ENCODE measurements at regions not wholly inside any gene's neighbourhood (a gene's known extent, or its start where the extent isn't known, plus 50 kb on each side); places are given as distances from the start of the nearest gene placed in this dataset.

DNA sequence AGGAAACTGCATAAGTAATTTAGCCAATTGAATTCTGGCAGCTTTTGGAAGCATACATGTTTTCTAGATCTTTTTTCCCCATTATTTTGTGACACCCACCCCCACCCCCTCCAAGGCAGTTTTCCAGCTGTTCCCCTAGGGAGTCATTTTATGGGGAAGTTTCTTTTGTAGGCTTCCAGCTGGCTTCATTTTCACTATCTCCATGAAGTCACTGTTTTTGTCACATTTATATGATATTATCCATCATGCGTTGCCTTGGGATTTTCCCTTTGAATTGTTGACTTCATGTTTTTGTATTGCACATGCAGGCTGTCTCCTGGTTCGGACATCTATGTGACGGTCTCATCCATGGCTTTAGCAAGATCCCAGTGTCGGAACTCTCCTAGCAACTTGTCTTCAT is 233.6 kb upstream of the RGS6 start:
- no peak for DNase-seq
- no peak overlapping the region for H3K27ac Mint-ChIP-seq
- H3K9me3 Mint-ChIP-seq, result no peaks in the 10 kb centered on the region
- no peaks in the 10 kb centered on the region for H3K27me3 Mint-ChIP-seq
- peaks cover 77% of the 10 kb centered on the region for H3K36me3 Mint-ChIP-seq (ENCODE audit: low read depth)
- H3K4me1 Mint-ChIP-seq (ENCODE audit: low read depth), result peaks cover 5% of the 10 kb centered on the region
- no peak overlapping the region for H3K4me3 Mint-ChIP-seq

DNA sequence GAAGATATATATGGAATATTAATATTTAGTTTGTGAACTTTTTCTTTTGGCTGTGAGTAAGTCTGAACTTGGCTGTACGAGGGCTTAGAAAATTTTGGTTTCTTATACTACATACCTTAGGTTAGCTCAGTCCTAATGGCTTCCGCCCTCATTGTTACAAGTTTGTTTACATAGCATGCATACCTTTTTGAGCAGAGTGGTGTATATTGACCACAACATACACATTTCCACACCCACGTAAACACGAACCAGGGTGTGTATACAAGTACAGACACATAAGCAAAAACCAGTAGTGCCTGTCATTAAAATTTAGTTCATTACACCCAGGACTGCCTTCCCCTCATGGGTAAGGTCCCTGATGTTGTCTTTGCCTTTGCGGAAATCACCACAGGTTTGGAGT is 230.2 kb upstream of the RGS6 start:
- DNase-seq, result no peak
- Mint-ChIP-seq H3K4me1 (ENCODE audit: low read depth) (peaks cover 5% of the 10 kb centered on the region), H3K9me3 (no peaks in the 10 kb centered on the region), H3K27ac (no peak overlapping the region), H3K4me3 (no peak overlapping the region), H3K27me3 (no peaks in the 10 kb centered on the region), H3K36me3 (ENCODE audit: low read depth) (peaks cover 79% of the 10 kb centered on the region)

DNA sequence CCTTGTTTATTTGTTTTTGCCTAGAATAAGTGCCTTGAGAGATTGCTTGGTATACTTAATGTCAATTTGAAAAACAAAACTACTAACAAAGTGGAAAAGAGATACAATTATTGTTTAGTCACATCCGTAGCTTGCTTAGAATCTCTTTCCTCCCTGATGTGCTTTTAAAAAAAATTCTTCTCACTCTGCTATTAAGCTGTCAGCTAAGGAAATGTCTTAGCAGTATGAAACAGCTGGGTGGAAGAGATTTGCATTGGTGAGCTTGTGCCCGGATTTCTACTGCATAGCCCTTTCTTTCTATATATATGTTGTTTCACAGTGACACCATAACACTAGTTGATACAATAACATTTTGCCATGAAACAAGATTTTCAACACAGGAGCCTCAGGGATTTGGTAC is 229.4 kb upstream of the RGS6 start:
- Mint-ChIP-seq H3K36me3 (ENCODE audit: low read depth) (peaks cover 80% of the 10 kb centered on the region), H3K27ac (no peak overlapping the region), H3K27me3 (no peaks in the 10 kb centered on the region), H3K4me3 (no peak overlapping the region), H3K4me1 (ENCODE audit: low read depth) (peaks cover 5% of the 10 kb centered on the region), H3K9me3 (no peaks in the 10 kb centered on the region)
- DNase-seq, result no peak

DNA sequence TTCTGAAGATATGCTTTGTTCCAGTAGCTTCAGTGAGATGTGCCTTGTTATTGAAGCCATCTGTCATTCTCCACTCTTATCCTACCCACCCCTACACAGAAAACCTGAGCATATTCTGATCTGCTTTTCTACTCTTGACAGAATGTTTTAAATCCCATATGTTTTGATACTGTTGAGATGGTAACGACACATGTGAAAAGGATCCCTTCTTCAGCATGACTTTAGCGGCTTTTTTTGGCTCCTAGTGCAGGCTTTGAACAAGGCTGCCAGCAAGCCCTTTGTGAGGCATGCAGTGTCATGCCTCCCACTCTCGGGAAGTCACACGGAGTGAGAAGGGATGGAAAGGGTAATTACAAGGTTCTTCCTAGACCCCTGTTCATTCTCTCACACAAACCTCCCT is 228.8 kb upstream of the RGS6 start:
- peaks cover 1% of the 10 kb centered on the region for H3K4me1 Mint-ChIP-seq (ENCODE audit: low read depth)
- H3K27ac Mint-ChIP-seq, result no peak overlapping the region
- no peaks in the 10 kb centered on the region for H3K27me3 Mint-ChIP-seq
- H3K4me3 Mint-ChIP-seq, result no peak overlapping the region
- peaks cover 76% of the 10 kb centered on the region for H3K36me3 Mint-ChIP-seq (ENCODE audit: low read depth)
- H3K9me3 Mint-ChIP-seq, result no peaks in the 10 kb centered on the region
- no peak for DNase-seq

DNA sequence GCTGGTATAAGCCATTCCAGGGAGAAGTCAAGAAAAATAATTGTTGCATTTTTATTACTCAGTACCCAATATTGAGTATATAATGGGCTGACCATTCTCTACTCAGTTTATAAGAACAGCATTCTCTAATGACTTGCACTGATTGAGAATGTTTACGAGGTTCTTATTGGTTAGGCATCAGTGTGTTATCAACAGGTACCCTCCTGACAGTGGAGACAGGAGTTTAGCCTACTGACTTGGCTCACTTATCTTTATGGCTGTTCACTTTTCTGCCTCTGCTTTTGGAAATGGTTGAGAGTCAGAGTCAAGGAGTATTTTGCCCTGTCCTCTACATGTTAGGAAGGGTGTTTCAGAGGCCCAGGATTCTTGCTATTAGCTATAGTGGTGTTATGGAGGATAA is 228.0 kb upstream of the RGS6 start:
- Mint-ChIP-seq H3K36me3 (ENCODE audit: low read depth) (peaks cover 75% of the 10 kb centered on the region), H3K27me3 (no peaks in the 10 kb centered on the region), H3K4me3 (no peak overlapping the region)

DNA sequence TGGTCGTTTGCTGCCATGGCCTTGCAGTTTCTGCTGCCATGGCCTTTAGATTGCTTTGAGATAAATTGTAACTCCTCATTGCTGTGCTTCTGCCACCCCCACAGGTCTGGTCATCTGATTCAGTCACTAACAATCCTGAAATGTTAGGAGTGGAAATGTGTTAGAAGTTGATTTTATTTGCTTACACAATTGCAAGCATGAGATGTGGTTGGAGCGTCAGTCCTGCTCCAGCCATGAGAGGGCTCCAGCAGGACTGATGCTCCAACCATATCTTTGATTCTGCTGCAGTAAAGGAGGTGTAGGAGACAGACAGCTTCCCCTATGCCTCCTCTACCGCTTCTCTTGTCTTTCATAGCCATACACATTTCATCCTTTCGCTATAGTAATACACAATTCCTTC is 226.8 kb upstream of the RGS6 start:
- Mint-ChIP-seq H3K27me3 (no peaks in the 10 kb centered on the region), H3K4me3 (no peak overlapping the region), H3K36me3 (ENCODE audit: low read depth) (peaks cover 75% of the 10 kb centered on the region), H3K27ac (no peak overlapping the region), H3K9me3 (no peaks in the 10 kb centered on the region), H3K4me1 (ENCODE audit: low read depth) (peaks cover 1% of the 10 kb centered on the region)
- DNase-seq, result no peak

More for the DNA sequence above, 228.0 kb upstream of the RGS6 start:
- Mint-ChIP-seq H3K4me1 (ENCODE audit: low read depth) (peaks cover 1% of the 10 kb centered on the region), H3K9me3 (no peaks in the 10 kb centered on the region), H3K27ac (no peak overlapping the region)
- DNase-seq, result no peak

DNA sequence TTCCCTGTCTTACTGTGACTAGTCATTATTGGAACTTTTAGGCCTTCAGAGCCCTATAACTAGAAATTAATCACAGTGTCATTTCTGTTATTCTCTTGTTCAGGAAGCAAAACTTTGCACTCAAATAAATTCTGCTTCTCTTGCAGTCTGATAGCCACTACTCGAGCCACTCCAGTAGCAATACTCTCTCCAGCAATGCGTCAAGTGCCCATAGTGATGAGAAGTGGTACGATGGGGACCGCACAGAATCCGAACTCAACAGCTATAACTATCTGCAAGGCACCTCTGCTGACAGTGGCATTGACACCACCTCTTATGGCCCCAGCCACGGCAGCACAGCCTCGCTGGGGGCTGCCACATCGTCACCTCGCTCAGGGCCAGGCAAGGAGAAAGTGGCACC is 223.2 kb upstream of the RGS6 start:
- H3K27ac Mint-ChIP-seq, result no peak overlapping the region
- no peaks in the 10 kb centered on the region for H3K9me3 Mint-ChIP-seq
- no peak overlapping the region for H3K4me3 Mint-ChIP-seq
- no peaks in the 10 kb centered on the region for H3K27me3 Mint-ChIP-seq
- H3K4me1 Mint-ChIP-seq (ENCODE audit: low read depth), result peaks cover 15% of the 10 kb centered on the region
- peaks cover 77% of the 10 kb centered on the region for H3K36me3 Mint-ChIP-seq (ENCODE audit: low read depth)
- DNase-seq, result no peak

DNA sequence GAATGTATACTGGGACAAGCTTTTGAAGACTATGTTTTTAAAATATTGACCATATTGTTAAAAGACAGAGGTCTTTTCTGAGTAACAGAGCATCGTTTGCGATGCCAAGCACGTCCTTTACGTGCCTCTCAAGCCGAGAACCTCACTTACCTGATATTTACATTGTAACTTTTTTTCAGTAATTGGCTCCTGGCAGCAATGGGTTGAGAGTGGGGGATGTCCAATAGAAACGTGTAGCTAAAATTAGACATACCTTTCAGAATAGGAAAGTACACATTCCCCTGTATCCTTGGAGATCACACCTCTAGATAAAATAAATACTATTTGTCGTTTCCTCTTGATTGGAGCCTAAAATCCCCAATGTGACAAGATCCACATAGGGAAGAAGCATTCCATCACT is 222.2 kb upstream of the RGS6 start:
- peaks cover 15% of the 10 kb centered on the region for H3K4me1 Mint-ChIP-seq (ENCODE audit: low read depth)
- peaks cover 75% of the 10 kb centered on the region for H3K36me3 Mint-ChIP-seq (ENCODE audit: low read depth)
- H3K27ac Mint-ChIP-seq, result no peak overlapping the region
- H3K9me3 Mint-ChIP-seq, result no peaks in the 10 kb centered on the region
- H3K4me3 Mint-ChIP-seq, result no peak overlapping the region
- no peaks in the 10 kb centered on the region for H3K27me3 Mint-ChIP-seq
- no peak for DNase-seq

DNA sequence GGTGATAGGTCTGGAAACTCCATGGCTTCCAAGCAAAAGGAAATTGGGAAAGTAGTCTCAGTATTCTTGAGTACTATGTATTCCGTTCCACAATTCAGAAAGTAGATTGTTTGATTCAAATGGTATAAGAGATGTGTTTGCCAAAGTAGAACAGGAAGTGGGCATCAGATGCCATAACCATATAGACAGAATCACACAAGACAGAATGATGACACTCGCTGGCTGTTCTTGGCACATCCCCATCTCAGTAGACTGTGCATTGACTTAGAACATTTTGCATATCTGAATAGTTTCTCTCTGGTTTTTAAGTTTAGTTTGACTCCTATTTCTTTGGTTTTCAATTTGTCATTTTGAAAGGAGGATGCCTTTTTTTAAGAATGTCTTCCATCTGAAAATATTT is 221.1 kb upstream of the RGS6 start:
- H3K9me3 Mint-ChIP-seq, result no peaks in the 10 kb centered on the region
- peak overlapping the region; percentile 66 for H3K27ac Mint-ChIP-seq
- no peaks in the 10 kb centered on the region for H3K27me3 Mint-ChIP-seq

DNA sequence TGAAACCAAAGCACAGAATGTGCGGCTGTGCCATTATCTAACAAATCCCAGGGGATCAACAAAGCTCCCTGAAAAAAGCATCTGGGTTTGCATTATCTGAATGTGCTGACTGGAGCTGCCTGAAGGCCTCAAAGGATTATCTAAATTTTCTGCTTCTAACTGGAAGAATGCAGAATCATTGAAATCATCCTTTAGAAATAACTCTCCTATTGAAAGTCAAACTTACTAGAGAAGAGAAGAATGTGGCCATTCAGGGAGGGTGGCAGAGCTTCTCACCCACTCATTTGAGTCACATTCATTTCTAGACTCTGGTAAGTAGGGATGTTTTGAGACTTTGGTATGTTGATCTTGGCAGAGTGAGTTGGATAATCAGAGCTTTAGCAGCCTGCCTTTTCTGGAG is 220.6 kb upstream of the RGS6 start:
- Mint-ChIP-seq H3K27me3 (no peaks in the 10 kb centered on the region), H3K4me1 (ENCODE audit: low read depth) (peaks cover 15% of the 10 kb centered on the region), H3K36me3 (ENCODE audit: low read depth) (peaks cover 69% of the 10 kb centered on the region), H3K4me3 (no peak overlapping the region), H3K9me3 (no peaks in the 10 kb centered on the region), H3K27ac (peak overlapping the region; percentile 66)
- no peak for DNase-seq

More for the DNA sequence above, 221.1 kb upstream of the RGS6 start:
- Mint-ChIP-seq H3K4me3 (no peak overlapping the region), H3K4me1 (ENCODE audit: low read depth) (peaks cover 15% of the 10 kb centered on the region), H3K36me3 (ENCODE audit: low read depth) (peaks cover 66% of the 10 kb centered on the region)
- DNase-seq, result no peak

DNA sequence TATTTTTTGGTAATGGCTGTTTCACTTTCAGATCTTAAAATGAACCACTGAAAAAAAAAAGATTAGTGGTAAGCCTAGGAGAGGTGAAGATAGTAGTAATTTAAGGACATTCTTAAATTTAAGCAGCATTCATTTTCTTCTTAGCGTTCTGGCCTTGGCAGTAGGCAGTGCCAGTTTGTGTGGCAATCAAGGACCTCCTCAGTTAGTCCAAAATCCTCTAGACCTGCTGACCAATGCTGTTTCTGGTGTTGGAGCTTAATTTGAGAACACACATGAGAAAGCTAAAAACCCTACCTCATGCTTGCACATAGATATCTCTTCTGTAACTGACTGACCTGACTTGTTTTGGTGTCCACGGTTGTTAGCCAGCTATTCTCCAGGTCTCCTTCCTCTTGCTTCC is 219.8 kb upstream of the RGS6 start:
- H3K27me3 Mint-ChIP-seq, result no peaks in the 10 kb centered on the region
- no peak overlapping the region for H3K27ac Mint-ChIP-seq
- peaks cover 72% of the 10 kb centered on the region for H3K36me3 Mint-ChIP-seq (ENCODE audit: low read depth)
- H3K4me1 Mint-ChIP-seq (ENCODE audit: low read depth), result peaks cover 15% of the 10 kb centered on the region
- no peak overlapping the region for H3K4me3 Mint-ChIP-seq
- no peaks in the 10 kb centered on the region for H3K9me3 Mint-ChIP-seq
- no peak for DNase-seq

DNA sequence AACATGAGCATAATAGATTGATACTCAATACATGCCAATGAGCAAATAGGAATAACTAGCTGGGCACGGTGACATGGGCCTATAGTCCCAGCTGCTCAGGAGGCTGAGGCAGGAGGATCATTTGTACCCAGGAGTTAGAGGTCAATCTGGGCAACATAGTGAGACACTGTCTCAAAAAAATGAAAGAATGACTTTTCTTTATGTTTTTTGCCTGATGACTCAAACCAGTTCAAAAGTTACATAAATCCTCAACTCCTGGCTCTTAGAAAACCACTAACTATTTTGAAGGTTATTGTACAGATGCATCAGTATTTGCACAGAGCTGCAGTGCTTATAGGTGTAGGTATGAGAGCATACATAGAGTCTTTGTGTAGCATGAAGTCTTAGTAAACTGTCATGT is 219.2 kb upstream of the RGS6 start:
- Mint-ChIP-seq H3K36me3 (ENCODE audit: low read depth) (peaks cover 73% of the 10 kb centered on the region), H3K9me3 (no peaks in the 10 kb centered on the region), H3K27me3 (no peaks in the 10 kb centered on the region), H3K4me3 (no peak overlapping the region), H3K27ac (no peak overlapping the region), H3K4me1 (ENCODE audit: low read depth) (peaks cover 15% of the 10 kb centered on the region)
- no peak for DNase-seq

DNA sequence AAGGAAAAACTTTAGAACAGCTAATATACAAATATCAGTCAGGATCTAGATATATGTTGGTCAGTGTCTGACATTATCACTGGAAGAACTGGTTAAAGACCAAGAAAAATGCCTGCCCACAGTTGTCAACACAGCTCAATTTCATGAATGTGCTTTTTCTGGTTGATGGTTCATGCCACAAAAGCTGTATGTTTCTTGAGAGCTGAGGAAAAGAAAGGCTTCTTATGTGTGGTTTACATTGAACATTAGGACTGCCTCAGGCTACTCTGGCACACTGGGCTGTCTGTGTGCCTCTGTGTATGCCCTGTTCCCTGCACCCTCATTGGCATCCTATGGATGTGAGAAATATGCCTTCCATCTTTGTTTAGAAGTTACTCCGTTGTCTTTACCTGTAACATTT is 218.8 kb upstream of the RGS6 start:
- Mint-ChIP-seq H3K36me3 (ENCODE audit: low read depth) (peaks cover 75% of the 10 kb centered on the region), H3K27me3 (no peaks in the 10 kb centered on the region), H3K4me3 (no peak overlapping the region), H3K4me1 (ENCODE audit: low read depth) (peaks cover 15% of the 10 kb centered on the region), H3K27ac (no peak overlapping the region), H3K9me3 (no peaks in the 10 kb centered on the region)
- no peak for DNase-seq

DNA sequence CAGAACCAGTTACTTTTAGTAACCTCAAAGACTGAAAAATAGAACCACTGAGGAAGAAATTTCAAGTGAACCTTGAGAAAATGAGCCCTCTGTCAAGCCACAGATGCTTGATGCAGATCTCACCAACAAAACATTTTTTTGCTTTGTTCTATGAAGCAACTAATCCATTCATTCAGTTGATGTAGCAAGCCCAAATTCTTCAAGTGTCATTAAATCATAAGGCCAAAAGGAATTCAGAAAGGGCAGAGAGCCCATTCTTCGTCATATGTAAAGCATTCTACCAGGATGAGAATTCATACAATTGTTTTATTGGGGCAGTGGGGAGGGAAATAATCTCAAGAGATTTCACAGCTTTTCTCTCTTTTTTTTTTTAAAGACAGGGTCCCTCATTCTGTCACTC is 218.0 kb upstream of the RGS6 start:
- no peak overlapping the region for H3K27ac Mint-ChIP-seq
- peaks cover 73% of the 10 kb centered on the region for H3K36me3 Mint-ChIP-seq (ENCODE audit: low read depth)
- DNase-seq, result no peak
- H3K9me3 Mint-ChIP-seq, result no peaks in the 10 kb centered on the region
- H3K4me3 Mint-ChIP-seq, result no peak overlapping the region
- peaks cover 15% of the 10 kb centered on the region for H3K4me1 Mint-ChIP-seq (ENCODE audit: low read depth)
- no peaks in the 10 kb centered on the region for H3K27me3 Mint-ChIP-seq

DNA sequence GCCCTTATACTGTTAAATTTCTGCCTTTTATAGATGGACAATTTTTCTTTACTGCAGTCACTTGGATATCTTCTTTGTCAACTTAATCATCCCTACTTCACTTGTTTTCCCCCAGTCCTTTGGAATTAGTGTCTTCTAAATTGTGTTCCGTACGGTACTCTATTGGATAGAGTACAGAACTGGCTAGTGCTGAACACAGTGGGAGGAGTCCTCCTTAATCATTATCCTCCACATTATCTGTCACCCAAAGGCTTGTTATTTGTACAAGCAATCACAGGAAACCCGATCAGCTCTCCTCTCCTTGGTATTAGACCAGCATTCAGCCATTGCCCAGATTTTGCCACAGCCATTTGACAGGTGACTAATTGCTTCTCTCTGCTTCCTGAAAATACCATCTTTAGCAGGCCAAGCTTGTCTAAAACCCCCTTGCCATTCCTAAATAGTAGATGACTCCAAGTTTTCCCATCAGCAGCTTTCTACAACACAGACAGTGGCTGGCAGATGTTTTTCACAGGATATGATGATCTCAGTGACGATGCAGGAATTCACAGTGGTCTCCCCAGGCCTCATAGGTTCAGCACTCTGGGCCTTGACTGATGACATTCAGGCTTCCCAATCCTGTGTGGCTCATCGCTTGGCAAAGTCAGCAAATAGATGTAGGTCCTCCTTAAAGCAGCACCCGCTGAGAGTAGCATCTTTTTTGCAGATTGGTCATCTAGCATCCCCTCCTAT is 216.0 kb upstream of the RGS6 start:
- no peak for DNase-seq
- no peaks in the 10 kb centered on the region for H3K9me3 Mint-ChIP-seq
- peaks cover 10% of the 10 kb centered on the region for H3K4me1 Mint-ChIP-seq (ENCODE audit: low read depth)
- H3K27me3 Mint-ChIP-seq, result no peaks in the 10 kb centered on the region
- no peak overlapping the region for H3K27ac Mint-ChIP-seq
- H3K36me3 Mint-ChIP-seq (ENCODE audit: low read depth), result peaks cover 65% of the 10 kb centered on the region
- no peak overlapping the region for H3K4me3 Mint-ChIP-seq

Measured in activated T-cell treated with anti-CD3 and anti-CD28 coated beads, Interleukin-2, amount 50 U/mL, for 24 hours (primary cell).